DND-41 (cell line): ENCODE measurements at regions not wholly inside any gene's neighbourhood (a gene's known extent, or its start where the extent isn't known, plus 50 kb on each side); places are given as distances from the start of the nearest gene placed in this dataset.
A peak's percentile ranks its signal among the peaks of the same experiment; 100 is the strongest.

Experiments used
- ATAC-seq: fragments of 200-7000 bp; cut with Tn5 transposase; 3 replicates; pipeline ENCODE4 v1.9.1; 2021; ENCODE audit warnings: low read depth; ENCODE audit not compliant: insufficient read depth
- DNase-seq: peaks from one replicate; pipeline ENCODE4 v3.0.0-alpha.2; 2020
- H2AFZ ChIP-seq: 2 replicates; pipeline ENCODE4 v1.6.0; 2012; ENCODE audit warnings: low read depth, low read length
- H3K27ac ChIP-seq: 2 replicates; pipeline ENCODE4 v1.5.1; 2012; ENCODE audit warnings: low read length, inconsistent platforms
- H3K27me3 ChIP-seq: fragments of 200-600 bp; sonication (generic); 2 replicates; pipeline ENCODE4 v1.6.0; 2012; ENCODE audit warnings: low read length, mild to moderate bottlenecking, inconsistent platforms; ENCODE audit not compliant: insufficient read depth, poor library complexity
- H3K36me3 ChIP-seq: 2 replicates; pipeline ENCODE4 v1.5.1; 2012; ENCODE audit warnings: low read length, inconsistent platforms; ENCODE audit not compliant: insufficient read depth
- H3K4me1 ChIP-seq: 2 replicates; pipeline ENCODE4 v1.5.1; 2012; ENCODE audit warnings: mild to moderate bottlenecking, low read length; ENCODE audit not compliant: insufficient read depth
- H3K4me2 ChIP-seq: 2 replicates; pipeline ENCODE4 v1.6.0; 2012; ENCODE audit warnings: mild to moderate bottlenecking, moderate library complexity, low read length, inconsistent platforms; ENCODE audit not compliant: insufficient read depth
- H3K4me3 ChIP-seq, 2 experiments: fragments of 200-600 bp in 1 of 2; shearing (Covaris generic) in 1 of 2; 2 replicates each; pipeline ENCODE4 v1.5.1; 2012 to 2016; ENCODE audit warnings: inconsistent platforms in 2 of 2, low read length in 2 of 2, mild to moderate bottlenecking in 2 of 2, low read depth in 1 of 2, moderate library complexity in 1 of 2
- H3K79me2 ChIP-seq: 2 replicates; pipeline ENCODE4 v1.6.0; 2012; ENCODE audit warnings: low read length, inconsistent platforms; ENCODE audit not compliant: insufficient read depth
- H3K9ac ChIP-seq: 2 replicates; pipeline ENCODE4 v1.6.0; 2012; ENCODE audit warnings: low read depth, mild to moderate bottlenecking, inconsistent platforms, low read length, moderate library complexity
- H3K9me3 ChIP-seq: 2 replicates; pipeline ENCODE4 v1.5.1; 2012; ENCODE audit warnings: low read length, moderate library complexity, mild to moderate bottlenecking, inconsistent platforms; ENCODE audit not compliant: insufficient read depth, severe bottlenecking
- H4K20me1 ChIP-seq: 2 replicates; pipeline ENCODE4 v1.6.0; 2012; ENCODE audit warnings: low read length; ENCODE audit not compliant: insufficient read depth
- CTCF ChIP-seq: IDR thresholded peaks from 2 replicates; pipeline ENCODE4 v1.5.1; 2012; ENCODE audit warnings: borderline replicate concordance, low read length, moderate library complexity, mild to moderate bottlenecking; ENCODE audit not compliant: poor library complexity, severe bottlenecking; ENCODE audit errors: extremely low read depth
- EZH2 ChIP-seq: IDR thresholded peaks from 3 replicates; pipeline ENCODE4 v1.6.1; 2012; ENCODE audit warnings: borderline replicate concordance, low read depth, mild to moderate bottlenecking, moderate library complexity, low read length, inconsistent platforms; ENCODE audit not compliant: severe bottlenecking

- Histone ChIP-seq H3K9me3 (no peaks in the 10 kb centered on the region), H3K4me2 (no peak overlapping the region), H4K20me1 (no peaks in the 10 kb centered on the region), H3K27ac (no peak overlapping the region), H3K79me2 (no peaks in the 10 kb centered on the region), H3K27me3 (no peaks in the 10 kb centered on the region), H3K4me1 (peaks cover 3% of the 10 kb centered on the region; the same call in 1 of the 2 replicates), H3K36me3 (no peaks in the 10 kb centered on the region), H2AFZ (no peak overlapping the region), H3K4me3 (no peak overlapping the region), H3K9ac (no peak overlapping the region)
- DNase-seq (no peak), ATAC-seq (no peak)
- TF ChIP-seq CTCF (no peak), EZH2 (no peak)
These were observed 187.2 kb upstream of the SLITRK3 start for GRCh38 chr3:165383381-165383780.

- TF ChIP-seq CTCF (no peak), EZH2 (no peak)
- peak; percentile 53; the same call in 1 of the 3 replicates for ATAC-seq
- H3K79me2 ChIP-seq: no peaks in the 10 kb centered on the region
- no peaks in the 10 kb centered on the region for H4K20me1 ChIP-seq
- H3K27me3 ChIP-seq: no peaks in the 10 kb centered on the region
- H3K27ac ChIP-seq: no peak overlapping the region
- peaks cover 3% of the 10 kb centered on the region; the same call in 1 of the 2 replicates for H3K4me1 ChIP-seq
- H3K9ac ChIP-seq: no peak overlapping the region
- H3K4me2 ChIP-seq: no peak overlapping the region
- H3K4me3 ChIP-seq: no peak overlapping the region
- H3K36me3 ChIP-seq: no peaks in the 10 kb centered on the region
- H2AFZ ChIP-seq: no peak overlapping the region
- H3K9me3 ChIP-seq: no peaks in the 10 kb centered on the region
- DNase-seq: no peak
These were observed 186.5 kb upstream of the SLITRK3 start for GRCh38 chr3:165382672-165383071.

- Histone ChIP-seq H3K27me3 (no peaks in the 10 kb centered on the region), H2AFZ (no peak overlapping the region), H3K4me3 (no peak overlapping the region), H3K4me2 (no peak overlapping the region), H3K27ac (no peak overlapping the region), H4K20me1 (no peaks in the 10 kb centered on the region), H3K79me2 (no peaks in the 10 kb centered on the region), H3K36me3 (no peaks in the 10 kb centered on the region), H3K9ac (no peak overlapping the region), H3K9me3 (no peaks in the 10 kb centered on the region), H3K4me1 (peaks cover 3% of the 10 kb centered on the region; the same call in 1 of the 2 replicates)
- ATAC-seq: no peak
- DNase-seq: no peak
- TF ChIP-seq CTCF (no peak), EZH2 (no peak)
These were observed 182.6 kb upstream of the SLITRK3 start for GRCh38 chr3:165378761-165379160.

GRCh38 chr3:165359005-165359404, 162.8 kb upstream of the SLITRK3 start:
- Histone ChIP-seq H3K27me3 (no peaks in the 10 kb centered on the region), H3K9ac (no peak overlapping the region), H3K4me1 (no peaks in the 10 kb centered on the region), H3K9me3 (no peaks in the 10 kb centered on the region), H3K36me3 (no peaks in the 10 kb centered on the region), H2AFZ (no peak overlapping the region), H4K20me1 (no peaks in the 10 kb centered on the region), H3K4me2 (no peak overlapping the region), H3K4me3 (no peak overlapping the region), H3K79me2 (no peaks in the 10 kb centered on the region), H3K27ac (no peak overlapping the region)
- TF ChIP-seq EZH2 (no peak), CTCF (no peak)
- ATAC-seq: no peak
- no peak for DNase-seq
